Keratinocyte (primary cell): ENCODE measurements at regions not wholly inside any gene's neighbourhood (a gene's known extent, or its start where the extent isn't known, plus 50 kb on each side); places are given as distances from the start of the nearest gene placed in this dataset.

ENCODE experiments used
- CTCF ChIP-seq, 3 experiments: IDR thresholded peaks in 1 of 3; conservative IDR thresholded peaks in 1 of 3; optimal IDR thresholded peaks in 1 of 3; 2 replicates in 2 of 3; 3 replicates in 1 of 3; pipeline versions ENCODE3 to v1.5.1; 2011; ENCODE audit warnings: low read length in 3 of 3, mild to moderate bottlenecking in 3 of 3, moderate library complexity in 2 of 3, control low read depth in 1 of 3, inconsistent platforms in 1 of 3; ENCODE audit not compliant: insufficient read depth in 2 of 3; ENCODE audit errors: extremely low read depth in 1 of 3
- EZH2 ChIP-seq: IDR thresholded peaks from one replicate; pipeline ENCODE4 v1.6.1; 2012; ENCODE audit warnings: inconsistent platforms, mild to moderate bottlenecking, low read length, moderate library complexity

GRCh38 chr2:155841442-155841841, 491.1 kb downstream of the NR4A2 start:
- TF ChIP-seq CTCF (optimal IDR thresholded peaks at IDR 0.05 in 1 of 3, IDR thresholded peaks at IDR 0.05 in 1 of 3, conservative IDR thresholded peaks at IDR 0.05 in 1 of 3; ENCODE audit: extremely low read depth in 1 of 3, insufficient read depth in 2 of 3, low read length in 3 of 3) (no peak), EZH2 (no peak)
